ENCODE measurements at regions not wholly inside any gene's neighbourhood (a gene's known extent, or its start where the extent isn't known, plus 50 kb on each side); places are given as distances from the start of the nearest gene placed in this dataset.

DNA sequence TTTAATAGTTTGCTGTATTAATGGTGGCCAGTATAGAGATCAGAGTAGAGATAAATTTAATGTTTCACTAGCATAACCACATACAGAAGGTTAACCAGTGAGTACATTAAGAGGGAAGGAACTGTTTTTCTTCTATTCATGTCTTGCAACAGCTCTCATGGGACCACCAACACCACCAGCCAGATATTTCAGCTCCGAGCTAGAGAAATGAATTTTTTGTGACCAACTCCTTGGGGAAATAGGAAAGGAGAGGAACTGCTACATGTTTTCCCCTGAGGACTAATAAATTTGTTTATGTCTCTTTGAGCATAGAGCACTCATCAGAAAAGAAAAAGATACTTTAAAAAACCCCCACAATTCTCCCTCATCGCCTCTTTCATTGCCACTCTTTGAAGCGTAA is 247.5 kb downstream of the MBNL1 start:
- no peak for DNase-seq

- DNase-seq = no peak
These were observed 248.8 kb downstream of the MBNL1 start for GRCh38 chr3:152517502-152517901.

DNA sequence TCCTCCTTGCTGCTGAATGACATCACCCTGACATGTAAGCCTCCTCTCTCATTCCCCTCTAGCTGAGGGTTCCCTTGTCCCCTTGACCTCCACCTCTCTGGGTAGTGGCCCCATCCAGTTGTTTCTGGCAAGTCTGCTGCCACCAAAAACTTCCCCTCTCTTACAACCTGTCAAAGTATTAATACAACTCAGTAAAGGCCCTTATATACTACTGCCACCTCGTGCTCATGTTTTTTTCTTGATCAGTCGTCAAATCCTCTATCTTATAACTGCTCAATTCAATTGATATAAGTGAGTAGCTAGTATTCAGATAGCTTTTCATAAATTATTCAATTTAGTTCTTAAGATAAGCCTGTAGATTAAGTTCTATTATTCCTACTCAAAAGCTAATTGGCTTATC is 249.6 kb downstream of the MBNL1 start:
- DNase-seq = no peak

DNA sequence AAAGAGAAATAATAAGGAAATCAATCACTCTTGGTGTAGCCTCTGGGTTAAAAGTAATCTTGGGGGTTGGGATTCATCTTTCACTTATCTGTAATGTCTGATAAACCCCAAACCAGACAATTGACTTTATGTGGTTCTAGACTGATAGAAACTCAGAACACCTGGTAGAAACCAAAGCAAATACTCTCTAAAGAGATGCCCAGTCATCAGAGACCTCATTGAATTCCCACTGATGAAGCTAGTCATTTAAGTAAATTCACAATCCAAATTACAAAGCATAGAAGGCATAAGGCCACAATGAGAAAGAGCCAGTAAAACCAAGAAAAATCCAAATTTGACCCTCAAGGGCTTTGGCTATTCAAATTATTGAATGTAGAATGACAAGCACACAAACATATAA is 250.6 kb downstream of the MBNL1 start:
- no peak for DNase-seq

DNA sequence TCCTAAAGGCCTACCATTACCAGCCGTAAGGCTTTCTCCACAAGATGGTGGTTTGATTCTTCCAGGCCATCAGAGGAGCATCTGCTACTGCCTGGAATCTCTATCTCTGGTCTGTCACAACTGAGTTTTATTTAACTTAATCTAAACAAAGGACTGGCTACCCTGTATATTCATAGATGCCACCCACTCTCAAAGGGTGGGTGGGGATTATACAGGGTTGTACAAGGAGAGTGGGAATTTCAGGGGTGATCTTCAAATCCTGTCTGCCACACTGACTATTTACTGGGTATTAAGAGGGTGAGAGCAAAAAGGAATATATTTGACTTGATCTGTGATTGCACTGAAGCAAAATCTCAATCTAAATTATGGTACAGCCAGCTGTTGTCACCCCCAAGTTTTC is 253.3 kb downstream of the MBNL1 start:
- DNase-seq = no peak

DNA sequence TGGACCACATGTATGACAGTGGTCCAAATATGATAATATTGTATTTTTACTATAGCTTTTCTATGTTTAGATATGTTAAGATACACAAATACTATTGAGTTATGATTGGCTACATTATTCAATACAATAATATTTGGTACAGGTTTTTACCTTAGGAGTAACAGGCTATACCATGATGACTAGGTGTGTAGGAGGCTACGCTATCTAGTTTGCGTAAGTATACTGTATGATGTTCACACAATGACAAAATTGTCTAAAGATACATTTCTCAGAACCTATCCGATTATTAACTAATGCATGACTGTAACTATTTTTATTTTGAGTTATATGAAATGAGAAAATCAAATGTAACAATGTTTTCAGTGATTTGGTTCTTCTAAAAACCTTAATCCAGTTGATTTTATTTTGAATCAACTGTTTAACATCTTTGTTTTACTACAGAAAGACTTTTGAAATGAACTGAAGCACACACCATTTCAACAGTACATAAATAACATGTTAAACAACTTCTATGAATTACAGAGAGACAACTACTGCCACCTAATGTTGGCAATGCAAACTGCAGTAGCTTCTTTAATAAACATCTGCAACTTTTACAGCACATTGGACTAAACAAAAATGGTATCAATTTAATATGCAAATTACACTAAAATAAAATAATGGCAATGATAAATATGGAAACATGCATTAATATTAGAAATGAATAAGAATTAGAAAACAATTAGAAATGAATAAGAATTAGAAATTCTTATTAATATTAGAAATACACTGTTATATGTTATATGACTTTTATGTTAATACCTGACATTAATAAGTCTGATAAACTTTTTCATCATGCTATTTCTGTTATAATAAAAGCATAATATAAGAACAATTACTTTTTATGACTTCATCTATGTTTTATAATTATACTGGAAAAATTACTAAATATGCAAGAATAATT is 255.7 kb downstream of the MBNL1 start:
- DNase-seq = peak; percentile 73

GRCh38 chr3:152531717-152532116 is 263.0 kb downstream of the MBNL1 start:
- no peak for DNase-seq

DNA sequence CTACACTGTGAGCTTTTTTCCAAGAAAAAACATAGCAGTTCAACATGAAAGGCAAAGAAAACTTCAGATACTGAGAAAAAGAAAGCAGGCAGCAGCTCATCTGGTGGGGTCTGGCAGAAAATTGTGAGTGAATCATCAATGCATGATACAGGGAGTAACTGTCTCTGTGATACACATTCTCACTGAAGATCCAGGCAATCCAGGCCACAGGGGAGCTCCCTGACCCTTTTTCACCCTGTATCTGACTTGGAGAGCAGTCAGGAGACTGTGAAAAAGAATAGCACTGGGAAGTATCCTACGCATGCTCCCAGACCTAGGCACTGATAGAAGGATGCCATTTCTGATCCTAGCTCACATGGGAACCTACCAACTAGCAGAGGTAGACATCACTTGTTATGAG is 269.8 kb downstream of the MBNL1 start:
- DNase-seq = no peak

GRCh38 chr3:152539191-152539764 is 270.5 kb downstream of the MBNL1 start:
- DNase-seq = no peak

GRCh38 chr3:152540120-152540519 is 271.4 kb downstream of the MBNL1 start:
- no peak for DNase-seq

DNA sequence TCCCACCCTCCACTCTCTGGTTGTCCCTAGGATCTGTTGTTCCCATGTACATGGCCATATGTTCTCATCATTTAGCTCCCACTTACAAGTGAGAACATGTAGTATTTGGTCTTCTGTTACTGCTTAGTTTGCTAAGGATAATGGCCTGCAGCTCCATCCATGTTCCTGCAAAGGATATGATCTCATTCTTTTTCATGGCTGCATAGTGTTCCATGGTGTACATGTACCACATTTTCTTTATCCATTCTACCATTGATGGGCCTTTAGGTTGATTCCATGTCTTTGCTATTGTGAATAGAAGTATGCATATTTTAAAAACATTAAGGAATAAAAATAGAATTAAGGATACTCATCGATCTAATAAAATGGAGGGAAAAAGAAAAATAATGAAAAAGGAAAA is 278.4 kb downstream of the MBNL1 start:
- no peak for DNase-seq

DNA sequence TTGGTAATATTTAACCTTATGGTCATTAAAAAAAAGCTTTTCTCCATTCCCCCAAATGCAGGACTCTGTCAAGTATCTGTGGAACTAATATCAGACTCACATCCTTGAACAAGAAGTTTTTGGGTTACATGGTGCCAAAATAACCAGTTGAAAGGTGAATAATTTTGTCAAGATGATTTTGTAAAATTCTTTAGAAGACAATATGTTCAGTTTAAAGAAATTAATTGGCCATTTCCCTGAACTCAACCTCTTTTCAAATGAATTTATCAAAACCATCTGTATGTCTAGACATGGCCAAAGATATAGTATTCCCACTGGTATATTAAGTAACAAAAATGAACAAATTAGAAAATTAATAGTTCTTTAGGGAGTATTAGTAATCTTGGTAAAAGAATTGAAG is 280.5 kb downstream of the MBNL1 start:
- DNase-seq = no peak

- no peak for DNase-seq
These were observed 281.6 kb downstream of the MBNL1 start for GRCh38 chr3:152550284-152550683.

DNA sequence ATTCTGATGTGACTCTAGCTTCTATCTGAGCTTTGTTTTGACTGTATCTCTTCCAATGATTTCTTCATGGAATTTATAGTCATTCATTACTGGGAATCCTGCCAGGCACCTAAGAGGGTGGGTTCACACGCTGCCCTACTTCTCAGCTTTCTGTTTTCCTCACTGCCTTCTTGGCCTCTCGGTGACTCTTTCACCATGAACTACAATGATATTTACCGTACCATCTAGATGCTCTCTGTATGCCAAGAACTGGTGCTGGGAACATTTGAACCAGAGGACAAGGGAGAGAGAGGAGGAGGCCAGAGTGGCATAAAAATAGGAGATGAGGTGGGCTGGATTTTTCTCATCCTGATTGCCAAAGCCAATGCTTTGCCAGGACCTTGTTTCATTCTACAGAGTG is 280.0 kb upstream of the P2RY1 start:
- peak; percentile 7 for DNase-seq

GRCh38 chr3:152555666-152556291 is 279.2 kb upstream of the P2RY1 start:
- no peak for DNase-seq

GRCh38 chr3:152556731-152557254 is 278.1 kb upstream of the P2RY1 start:
- no peak for DNase-seq

GRCh38 chr3:152557302-152557999 is 277.5 kb upstream of the P2RY1 start:
- DNase-seq = no peak

DNA sequence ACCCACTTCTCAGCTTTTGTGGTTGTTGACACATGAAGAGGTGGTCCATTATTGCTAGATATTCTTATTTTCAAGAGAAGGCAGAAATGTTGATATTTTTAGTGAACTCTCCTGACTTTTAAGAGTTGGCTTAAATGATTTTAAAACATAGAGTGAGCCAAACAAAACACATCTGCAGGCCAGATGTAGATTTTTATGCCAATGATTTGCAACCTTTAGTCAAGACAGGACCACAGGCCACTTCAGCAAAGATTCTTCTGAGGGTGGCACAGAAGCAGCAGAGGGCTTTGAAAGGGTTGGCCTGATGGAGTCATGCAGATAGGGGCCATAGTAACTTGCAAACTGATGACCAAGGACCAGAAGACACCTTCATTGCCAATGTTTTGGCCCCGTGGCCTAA is 276.5 kb upstream of the P2RY1 start:
- DNase-seq = no peak

- DNase-seq = no peak
These were observed 275.7 kb upstream of the P2RY1 start for GRCh38 chr3:152559246-152559645.

GRCh38 chr3:152564459-152564858 is 270.5 kb upstream of the P2RY1 start:
- no peak for DNase-seq

- DNase-seq = peak; percentile 82
These were observed 260.4 kb upstream of the P2RY1 start for GRCh38 chr3:152574461-152575079.

- no peak for DNase-seq
These were observed 256.2 kb upstream of the P2RY1 start for GRCh38 chr3:152578769-152579168.

- no peak for DNase-seq
These were observed 253.0 kb upstream of the P2RY1 start for GRCh38 chr3:152581951-152582350.
